H9 (cell line): ENCODE measurements at regions not wholly inside any gene's neighbourhood (a gene's known extent, or its start where the extent isn't known, plus 50 kb on each side); places are given as distances from the start of the nearest gene placed in this dataset.
A peak's percentile ranks its signal among the peaks of the same experiment; 100 is the strongest.

Experiments
- DNase-seq: peaks from one replicate; pipeline ENCODE4 v3.0.0-alpha.2; 2017
- H2AFZ ChIP-seq: one replicate; pipeline ENCODE4 v1.6.1; 2013; ENCODE audit warnings: mild to moderate bottlenecking, low read length, control low read depth, moderate library complexity
- H2AK5ac ChIP-seq: 2 replicates; pipeline ENCODE4 v1.6.1; 2013; ENCODE audit warnings: low read length, control low read depth, mixed read lengths; ENCODE audit not compliant: insufficient read length
- H2BK120ac ChIP-seq: one replicate; pipeline ENCODE4 v1.6.1; 2013; ENCODE audit warnings: low read depth, mild to moderate bottlenecking, low read length, control low read depth, inconsistent platforms; ENCODE audit not compliant: poor library complexity, severe bottlenecking
- H2BK12ac ChIP-seq: 2 replicates; pipeline ENCODE4 v1.6.1; 2013; ENCODE audit warnings: low read length, control low read depth, mixed read lengths, low read depth; ENCODE audit not compliant: insufficient read length
- H2BK15ac ChIP-seq: 2 replicates; pipeline ENCODE4 v1.6.1; 2013; ENCODE audit warnings: low read depth, low read length, control low read depth
- H2BK20ac ChIP-seq: one replicate; pipeline ENCODE4 v1.6.1; 2013; ENCODE audit warnings: low read depth, mild to moderate bottlenecking, low read length, control low read depth, inconsistent platforms; ENCODE audit not compliant: poor library complexity, severe bottlenecking
- H2BK5ac ChIP-seq: 2 replicates; pipeline ENCODE4 v1.6.1; 2013; ENCODE audit warnings: low read length, control low read depth, mixed read lengths; ENCODE audit not compliant: insufficient read length
- H3K14ac ChIP-seq: 2 replicates; pipeline ENCODE4 v1.6.1; 2013; ENCODE audit warnings: low read length, control low read depth; ENCODE audit not compliant: insufficient read depth
- H3K18ac ChIP-seq: 2 replicates; pipeline ENCODE4 v1.6.1; 2013; ENCODE audit warnings: low read depth, mild to moderate bottlenecking, mixed read lengths, low read length, control low read depth; ENCODE audit not compliant: insufficient read length
- H3K23ac ChIP-seq: 2 replicates; pipeline ENCODE4 v1.6.1; 2013; ENCODE audit warnings: low read length, control low read depth, mixed read lengths, low read depth; ENCODE audit not compliant: insufficient read length
- H3K23me2 ChIP-seq: 2 replicates; pipeline ENCODE4 v1.6.1; 2013; ENCODE audit warnings: low read depth, mild to moderate bottlenecking, mixed read lengths, low read length, control low read depth; ENCODE audit not compliant: insufficient read length, poor library complexity, severe bottlenecking
- H3K27ac ChIP-seq: 2 replicates; pipeline ENCODE4 v1.5.1; 2013; ENCODE audit warnings: low read length, control low read depth, mixed read lengths, low read depth; ENCODE audit not compliant: insufficient read length
- H3K27me3 ChIP-seq: 2 replicates; pipeline ENCODE4 v1.6.1; 2013; ENCODE audit warnings: low read length, control low read depth, inconsistent platforms; ENCODE audit not compliant: insufficient read depth
- H3K4ac ChIP-seq: 2 replicates; pipeline ENCODE4 v1.6.1; 2013; ENCODE audit warnings: low read depth, mild to moderate bottlenecking, control low read depth, inconsistent platforms, low read length, moderate library complexity
- H3K4me1 ChIP-seq: 2 replicates; pipeline ENCODE4 v1.6.1; 2013; ENCODE audit warnings: low read length, control low read depth, inconsistent platforms; ENCODE audit not compliant: insufficient read depth
- H3K4me2 ChIP-seq: 2 replicates; pipeline ENCODE4 v1.6.1; 2013; ENCODE audit warnings: low read length, control low read depth, mixed read lengths; ENCODE audit not compliant: insufficient read length, insufficient read depth
- H3K56ac ChIP-seq: 2 replicates; pipeline ENCODE4 v1.6.1; 2013; ENCODE audit warnings: low read depth, mild to moderate bottlenecking, mixed read lengths, low read length, control low read depth; ENCODE audit not compliant: insufficient read length
- H3K79me1 ChIP-seq: 2 replicates; pipeline ENCODE4 v1.6.1; 2013; ENCODE audit warnings: low read depth, mild to moderate bottlenecking, moderate library complexity, low read length, control low read depth, inconsistent platforms; ENCODE audit not compliant: insufficient read depth, poor library complexity, severe bottlenecking
- H3K79me2 ChIP-seq: 2 replicates; pipeline ENCODE4 v1.6.1; 2013; ENCODE audit warnings: low read length, control low read depth, inconsistent platforms; ENCODE audit not compliant: insufficient read depth
- H3K9ac ChIP-seq: 2 replicates; pipeline ENCODE4 v1.6.1; 2013; ENCODE audit warnings: low read length, control low read depth, mixed read lengths; ENCODE audit not compliant: insufficient read length; ENCODE audit errors: extremely low read depth
- H3K9me3 ChIP-seq: one replicate; pipeline ENCODE4 v1.6.1; 2013; ENCODE audit warnings: low read depth, low read length, inconsistent platforms; ENCODE audit not compliant: control insufficient read depth
- H3T11ph ChIP-seq: one replicate; pipeline ENCODE4 v1.6.1; 2013; ENCODE audit warnings: mild to moderate bottlenecking, low read length, control low read depth, inconsistent platforms
- H4K20me1 ChIP-seq: one replicate; pipeline ENCODE4 v1.6.1; 2013; ENCODE audit not compliant: control insufficient read depth, insufficient read length, insufficient read depth
- H4K5ac ChIP-seq: 2 replicates; pipeline ENCODE4 v1.6.1; 2013; ENCODE audit warnings: low read depth, mild to moderate bottlenecking, mixed read lengths, low read length, control low read depth; ENCODE audit not compliant: insufficient read length
- H4K8ac ChIP-seq: replicated peaks from 2 replicates; pipeline ENCODE4 v1.6.1; 2013; ENCODE audit warnings: low read length, control low read depth, mixed read lengths, low read depth; ENCODE audit not compliant: insufficient read length
- H4K91ac ChIP-seq: 2 replicates; pipeline ENCODE4 v1.6.1; 2013; ENCODE audit warnings: low read depth, mild to moderate bottlenecking, moderate library complexity, mixed read lengths, low read length, control low read depth; ENCODE audit not compliant: insufficient read length
- H3K27ac Mint-ChIP-seq, 3 experiments: 2 replicates in 2 of 3; 3 replicates in 1 of 3; pipeline ENCODE4 v1.8.0; 2020 to 2021; ENCODE audit warnings: mixed read lengths in 3 of 3, mild to moderate bottlenecking in 1 of 3, moderate library complexity in 1 of 3
- H3K27me3 Mint-ChIP-seq: 2 replicates; pipeline ENCODE4 v1.8.0; 2021; ENCODE audit warnings: low read depth, mild to moderate bottlenecking, moderate library complexity, mixed read lengths
- H3K36me3 Mint-ChIP-seq, 3 experiments: 2 replicates in 2 of 3; 3 replicates in 1 of 3; pipeline ENCODE4 v1.8.0; 2020 to 2021; ENCODE audit warnings: low read depth in 3 of 3, mixed read lengths in 3 of 3; ENCODE audit not compliant: insufficient read depth in 1 of 3
- H3K4me1 Mint-ChIP-seq, 2 experiments: 2 replicates each; pipeline ENCODE4 v1.8.0; 2020; ENCODE audit warnings: mixed read lengths in 2 of 2
- H3K4me3 Mint-ChIP-seq, 2 experiments: 2 replicates in 1 of 2; 3 replicates in 1 of 2; pipeline ENCODE4 v1.8.0; 2020 to 2021; ENCODE audit warnings: mild to moderate bottlenecking in 2 of 2, mixed read lengths in 2 of 2, moderate library complexity in 1 of 2
- H3K9me3 Mint-ChIP-seq, 2 experiments: 2 replicates in 1 of 2; 3 replicates in 1 of 2; pipeline ENCODE4 v1.8.0; 2020; ENCODE audit warnings: mild to moderate bottlenecking in 2 of 2, mixed read lengths in 2 of 2, moderate library complexity in 1 of 2
- CTCF ChIP-seq: fragments of 200-600 bp; sonication (generic); conservative IDR thresholded peaks from 3 replicates; pipeline ENCODE4 v1.8.0; 2021; ENCODE audit warnings: antibody characterized with exemption, mild to moderate bottlenecking
- WGBS: extraction: QIAGEN DNeasy Blood & Tissue Kit; methylation state at CpG from one replicate; pipeline ENCODE4 v1.1.7; 2013; ENCODE audit warnings: missing lambda C conversion rate, low lambda C conversion rate, mixed read lengths; ENCODE audit not compliant: insufficient read length; ENCODE audit errors: extremely low coverage; 5-methylcytosine and 5-hydroxymethylcytosine counted together

- no peaks in the 10 kb centered on the region; a peak in 1 of 7 replicates for H3K36me3 Mint-ChIP-seq
Observed at GRCh38 chr14:38836539-38836938, 266.5 kb downstream of the SEC23A start.

More at GRCh38 chr14:38836539-38836938, 266.5 kb downstream of the SEC23A start:
- H3K79me2 ChIP-seq = no peaks in the 10 kb centered on the region
- no peak overlapping the region for H3K4ac ChIP-seq
- no peak overlapping the region for H3K23ac ChIP-seq
- no peaks in the 10 kb centered on the region for H3K9me3 ChIP-seq
- H2BK15ac ChIP-seq = no peak overlapping the region
- Mint-ChIP-seq H3K27ac (peak overlapping the region in 1 of 3 experiments; percentile 76; a peak in 1 of 7 replicates), H3K4me1 (peaks cover 6 to 11% of the 10 kb centered on the region in 2 experiments), H3K9me3 (0 out of 5 replicates have a peak, but pooled peaks cover 0 to 2% of the 10 kb centered on the region in 2 experiments), H3K27me3 (no peaks in the 10 kb centered on the region), H3K4me3 (no peak overlapping the region)
- no peak overlapping the region for H2BK5ac ChIP-seq
- no peak overlapping the region for H3K4me2 ChIP-seq
- no peaks in the 10 kb centered on the region for H3K79me1 ChIP-seq
- H3K14ac ChIP-seq = peak overlapping the region; percentile 49; the same call in 1 of the 2 replicates
- no peak overlapping the region for H3K9ac ChIP-seq
- H4K8ac ChIP-seq = no peak overlapping the region
- no peak overlapping the region for H2BK12ac ChIP-seq
- no peaks in the 10 kb centered on the region for H4K20me1 ChIP-seq
- H3K23me2 ChIP-seq = no peaks in the 10 kb centered on the region
- H2AK5ac ChIP-seq = no peak overlapping the region
- WGBS = no CpG with 5 or more reads among the region's 7 CpGs
- no peak overlapping the region for H3K18ac ChIP-seq
- H4K5ac ChIP-seq = no peak overlapping the region
- H2BK120ac ChIP-seq = no peak overlapping the region
- H3T11ph ChIP-seq = no peak overlapping the region
- H3K27ac ChIP-seq = no peak overlapping the region
- DNase-seq = no peak
- no peak for TF ChIP-seq CTCF
- H2BK20ac ChIP-seq = no peak overlapping the region
- no peak overlapping the region for H4K91ac ChIP-seq
- H3K56ac ChIP-seq = no peak overlapping the region
- H3K4me1 ChIP-seq = no peaks in the 10 kb centered on the region
- H2AFZ ChIP-seq = no peak overlapping the region
- H3K27me3 ChIP-seq = no peaks in the 10 kb centered on the region
